Ectodermal cell (in vitro differentiated cells): ENCODE measurements at regions not wholly inside any gene's neighbourhood (a gene's known extent, or its start where the extent isn't known, plus 50 kb on each side); places are given as distances from the start of the nearest gene placed in this dataset.

ENCODE experiments used
- H3K27ac ChIP-seq: 2 replicates; pipeline ENCODE4 v1.7.0; 2013; ENCODE audit warnings: mild to moderate bottlenecking, low read depth, low read length; ENCODE audit not compliant: insufficient read depth, poor library complexity, severe bottlenecking
- H3K27me3 ChIP-seq: 2 replicates; pipeline ENCODE4 v1.7.0; 2013; ENCODE audit warnings: mild to moderate bottlenecking, low read length; ENCODE audit not compliant: insufficient read depth, control insufficient read depth, poor library complexity, severe bottlenecking
- H3K36me3 ChIP-seq: one replicate; pipeline ENCODE4 v1.7.0; 2013; ENCODE audit warnings: low read length; ENCODE audit not compliant: control insufficient read depth, insufficient read depth
- H3K4me1 ChIP-seq: one replicate; pipeline ENCODE4 v1.7.0; 2013; ENCODE audit warnings: low read length; ENCODE audit not compliant: control insufficient read depth, insufficient read depth
- H3K4me3 ChIP-seq: 2 replicates; pipeline ENCODE4 v1.7.0; 2013; ENCODE audit warnings: low read depth, low read length, control low read depth; ENCODE audit not compliant: insufficient read depth
- H3K9me3 ChIP-seq: 2 replicates; pipeline ENCODE4 v1.7.0; 2013; ENCODE audit warnings: mild to moderate bottlenecking, low read length, moderate library complexity; ENCODE audit not compliant: control insufficient read depth
- WGBS, 2 experiments: methylation state at CpG; one replicate each; pipeline ENCODE4 v1.1.7; 2013; ENCODE audit warnings: missing lambda C conversion rate in 2 of 2; 5-methylcytosine and 5-hydroxymethylcytosine counted together

GRCh38 chr10:121183236-121183635 is 332.1 kb downstream of the WDR11 start:
- Histone ChIP-seq H3K9me3 (no peaks in the 10 kb centered on the region), H3K4me3 (no peak overlapping the region), H3K4me1 (peaks cover 13% of the 10 kb centered on the region), H3K36me3 (no peaks in the 10 kb centered on the region), H3K27me3 (no peaks in the 10 kb centered on the region), H3K27ac (no peak overlapping the region)
- WGBS, 2 experiments: 79 to 80% methylated on average over 4 of the region's 4 CpGs

GRCh38 chr10:121183707-121184106 is 332.5 kb downstream of the WDR11 start:
- H3K27me3 ChIP-seq: no peaks in the 10 kb centered on the region
- H3K9me3 ChIP-seq: no peaks in the 10 kb centered on the region
- WGBS, 2 experiments: 68 to 83% methylated on average over 1 of the region's 1 CpG
- H3K4me1 ChIP-seq: peaks cover 13% of the 10 kb centered on the region
- no peaks in the 10 kb centered on the region for H3K36me3 ChIP-seq
- no peak overlapping the region for H3K4me3 ChIP-seq
- H3K27ac ChIP-seq: no peak overlapping the region

GRCh38 chr10:121185816-121186455 is 334.8 kb downstream of the WDR11 start:
- Histone ChIP-seq H3K27me3 (no peaks in the 10 kb centered on the region), H3K9me3 (no peaks in the 10 kb centered on the region), H3K27ac (no peak overlapping the region), H3K36me3 (no peaks in the 10 kb centered on the region), H3K4me1 (peaks cover 13% of the 10 kb centered on the region), H3K4me3 (no peak overlapping the region)
- WGBS, 2 experiments: 93 to 95% methylated on average over 7 of the region's 7 CpGs

DNA sequence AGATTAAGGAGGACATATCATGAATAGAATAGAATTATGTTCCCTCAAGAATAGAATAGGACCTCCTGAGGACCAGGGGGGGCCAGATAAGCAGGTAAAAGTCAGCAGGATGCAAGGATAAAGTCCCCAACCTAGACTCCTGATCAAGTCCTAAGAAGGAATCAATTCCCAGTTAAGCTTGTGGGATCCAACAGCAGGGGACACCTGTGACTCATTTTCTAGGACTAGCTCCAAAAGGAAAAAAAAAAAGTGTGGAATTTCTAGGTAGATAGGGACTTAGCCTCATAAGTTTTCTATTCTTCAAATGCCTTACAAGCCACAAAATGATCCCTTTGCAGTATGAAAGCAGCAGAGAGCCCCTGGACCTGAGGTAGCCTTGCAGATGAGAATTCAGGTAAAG is 336.2 kb downstream of the WDR11 start:
- Histone ChIP-seq H3K4me3 (no peak overlapping the region), H3K27ac (no peak overlapping the region), H3K4me1 (peaks cover 13% of the 10 kb centered on the region)

GRCh38 chr10:121188005-121188404 is 336.8 kb downstream of the WDR11 start:
- 68 to 71% methylated on average over 6 of the region's 6 CpGs for WGBS, 2 experiments
- Histone ChIP-seq H3K9me3 (no peaks in the 10 kb centered on the region), H3K4me1 (peaks cover 13% of the 10 kb centered on the region), H3K27ac (no peak overlapping the region), H3K36me3 (no peaks in the 10 kb centered on the region), H3K27me3 (no peaks in the 10 kb centered on the region), H3K4me3 (no peak overlapping the region)

More for the DNA sequence above, 336.2 kb downstream of the WDR11 start:
- no peaks in the 10 kb centered on the region for H3K27me3 ChIP-seq
- H3K36me3 ChIP-seq: no peaks in the 10 kb centered on the region
- H3K9me3 ChIP-seq: no peaks in the 10 kb centered on the region

- Histone ChIP-seq H3K9me3 (no peaks in the 10 kb centered on the region), H3K27ac (no peak overlapping the region), H3K4me3 (no peak overlapping the region), H3K36me3 (no peaks in the 10 kb centered on the region), H3K4me1 (peaks cover 7% of the 10 kb centered on the region), H3K27me3 (no peaks in the 10 kb centered on the region)
- 88 to 92% methylated on average over 7 of the region's 7 CpGs for WGBS, 2 experiments
Measured at GRCh38 chr10:121189066-121189465, 337.9 kb downstream of the WDR11 start.

DNA sequence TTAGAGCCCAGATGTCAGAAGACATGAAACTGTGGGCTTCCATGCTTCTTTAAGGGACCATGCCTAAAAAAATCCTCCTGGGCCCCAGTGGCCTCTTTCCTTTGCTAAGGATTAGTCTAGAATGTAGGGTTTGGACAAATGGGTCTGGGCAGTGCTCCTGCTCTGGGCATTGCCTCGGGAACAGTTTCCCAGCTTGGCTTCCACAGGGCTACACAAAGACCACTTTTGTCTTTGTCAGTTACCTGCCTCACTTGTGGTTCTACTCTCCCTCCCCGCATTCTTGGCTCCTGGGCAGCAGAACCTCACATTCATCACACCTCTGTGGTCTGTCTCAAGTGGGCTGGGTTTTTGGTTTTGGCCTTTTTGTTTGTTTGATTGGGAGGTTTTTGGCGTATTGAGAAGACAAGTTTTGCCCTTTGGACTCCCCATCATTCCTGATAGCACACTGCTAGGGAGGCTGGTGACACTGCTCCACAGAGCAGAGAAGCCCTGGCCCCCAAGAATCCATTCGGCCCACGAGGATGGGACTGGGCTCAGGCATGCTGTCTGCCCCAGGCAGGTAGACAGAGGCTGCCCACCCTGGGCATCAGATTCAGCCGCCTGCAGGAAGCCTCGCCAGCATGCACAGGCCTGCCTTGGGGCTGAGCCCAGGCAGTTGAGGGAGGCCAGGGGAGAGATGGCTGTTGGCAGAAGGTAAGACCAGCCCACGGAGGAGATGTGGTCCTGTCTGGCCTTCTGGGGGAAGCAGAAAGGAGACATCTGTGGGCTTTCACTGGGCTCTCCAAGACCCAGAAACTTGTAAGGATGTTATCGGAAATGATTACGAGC is 343.7 kb downstream of the WDR11 start:
- Histone ChIP-seq H3K36me3 (no peaks in the 10 kb centered on the region), H3K4me1 (no peaks in the 10 kb centered on the region), H3K27me3 (no peaks in the 10 kb centered on the region), H3K27ac (no peak overlapping the region), H3K9me3 (no peaks in the 10 kb centered on the region), H3K4me3 (no peak overlapping the region)
- WGBS, 2 experiments: 76 to 77% methylated on average over 10 of the region's 10 CpGs

DNA sequence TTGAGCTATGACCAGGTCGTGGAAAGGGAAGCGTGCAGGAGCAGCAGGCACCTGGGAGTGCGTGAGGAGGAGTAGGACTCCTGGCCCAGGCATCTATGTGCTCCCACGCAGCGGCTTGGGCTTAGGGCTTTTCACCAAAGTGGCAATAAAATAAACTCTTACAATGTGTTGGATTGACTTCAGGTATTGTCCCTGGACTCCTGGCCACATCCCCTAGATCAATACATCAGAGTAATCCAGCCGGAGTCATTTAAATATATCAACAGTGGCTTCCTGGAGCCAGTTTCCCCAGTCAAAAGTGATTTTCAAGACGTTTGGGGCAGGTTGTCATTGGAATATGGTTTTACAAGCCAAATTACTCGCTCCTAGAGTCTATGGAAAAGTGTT is 344.4 kb downstream of the WDR11 start:
- no peak overlapping the region for H3K4me3 ChIP-seq
- H3K27ac ChIP-seq: no peak overlapping the region
- no peaks in the 10 kb centered on the region for H3K9me3 ChIP-seq
- H3K36me3 ChIP-seq: no peaks in the 10 kb centered on the region
- 78 to 84% methylated on average over 8 of the region's 8 CpGs for WGBS, 2 experiments
- no peaks in the 10 kb centered on the region for H3K27me3 ChIP-seq
- no peaks in the 10 kb centered on the region for H3K4me1 ChIP-seq

- Histone ChIP-seq H3K4me1 (no peaks in the 10 kb centered on the region), H3K27ac (no peak overlapping the region), H3K27me3 (no peaks in the 10 kb centered on the region), H3K4me3 (no peak overlapping the region), H3K9me3 (no peaks in the 10 kb centered on the region), H3K36me3 (no peaks in the 10 kb centered on the region)
Measured at GRCh38 chr10:121199081-121199480, 347.9 kb downstream of the WDR11 start.

- H3K27ac ChIP-seq: no peak overlapping the region
- H3K27me3 ChIP-seq: no peaks in the 10 kb centered on the region
- peaks cover 4% of the 10 kb centered on the region for H3K4me1 ChIP-seq
- H3K36me3 ChIP-seq: no peaks in the 10 kb centered on the region
- no peak overlapping the region for H3K4me3 ChIP-seq
- H3K9me3 ChIP-seq: no peaks in the 10 kb centered on the region
- WGBS, 2 experiments: 97% methylated on average over 2 of the region's 2 CpGs
Measured at GRCh38 chr10:121205625-121206024, 354.5 kb downstream of the WDR11 start.
